B cell (primary cell): ENCODE measurements at regions not wholly inside any gene's neighbourhood (a gene's known extent, or its start where the extent isn't known, plus 50 kb on each side); places are given as distances from the start of the nearest gene placed in this dataset.

Experiments
- CTCF ChIP-seq: fragments of 200-600 bp; IDR thresholded peaks from one replicate; pipeline ENCODE4 v1.8.0; 2022; ENCODE audit warnings: antibody characterized with exemption, mild to moderate bottlenecking
- EZH2 ChIP-seq: IDR thresholded peaks from 2 replicates; pipeline ENCODE4 v1.6.1; 2012; ENCODE audit warnings: borderline replicate concordance, low read depth, mild to moderate bottlenecking, moderate library complexity, low read length; ENCODE audit not compliant: insufficient read depth, poor library complexity, severe bottlenecking

DNA sequence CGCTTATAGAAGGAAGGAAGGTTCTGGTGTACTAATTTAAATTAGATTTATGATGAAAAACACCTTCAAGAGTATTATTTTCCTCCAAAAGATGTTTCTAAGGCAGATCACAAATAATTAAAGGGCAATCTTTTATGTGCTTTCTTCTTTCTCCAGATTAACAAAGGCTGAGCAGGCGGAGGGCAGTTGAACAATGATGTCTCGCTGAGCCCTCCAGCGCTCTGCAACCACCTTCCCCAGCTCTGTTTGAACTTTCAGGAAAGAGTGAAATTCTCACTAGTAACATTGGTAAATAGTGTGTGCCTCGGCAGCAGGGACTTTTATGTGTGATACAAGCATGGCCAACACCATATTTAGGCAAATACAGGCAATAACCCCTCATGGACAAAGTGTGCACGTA is 379.1 kb upstream of the MKI67 start:
- TF ChIP-seq CTCF (no peak), EZH2 (no peak)
